GM18858 (cell line): ENCODE measurements at regions not wholly inside any gene's neighbourhood (a gene's known extent, or its start where the extent isn't known, plus 50 kb on each side); places are given as distances from the start of the nearest gene placed in this dataset.
"Not testable (repeated sequence)": the region's sequence is repeated elsewhere in the genome, so short reads cannot be mapped to it uniquely, and the experiment has no call there.

Experiments used
- ATAC-seq: cut with Tn5 transposase; IDR thresholded peaks from one replicate; pipeline ENCODE4 v1.9.1; 2021; ENCODE audit not compliant: unreplicated experiment

- no peak for ATAC-seq
Measured at GRCh38 chr14:71237556-71237955, 330.3 kb downstream of the PCNX1 start.

GRCh38 chr14:71238835-71239234 is 331.6 kb downstream of the PCNX1 start:
- ATAC-seq = no peak

GRCh38 chr14:71240171-71240570 is 332.9 kb downstream of the PCNX1 start:
- no peak for ATAC-seq

GRCh38 chr14:71240866-71241520 is 333.7 kb downstream of the PCNX1 start:
- ATAC-seq = no peak

- no peak for ATAC-seq
Measured at GRCh38 chr14:71242237-71242748, 335.0 kb downstream of the PCNX1 start.

GRCh38 chr14:71243697-71244096 is 336.4 kb downstream of the PCNX1 start:
- ATAC-seq = no peak

DNA sequence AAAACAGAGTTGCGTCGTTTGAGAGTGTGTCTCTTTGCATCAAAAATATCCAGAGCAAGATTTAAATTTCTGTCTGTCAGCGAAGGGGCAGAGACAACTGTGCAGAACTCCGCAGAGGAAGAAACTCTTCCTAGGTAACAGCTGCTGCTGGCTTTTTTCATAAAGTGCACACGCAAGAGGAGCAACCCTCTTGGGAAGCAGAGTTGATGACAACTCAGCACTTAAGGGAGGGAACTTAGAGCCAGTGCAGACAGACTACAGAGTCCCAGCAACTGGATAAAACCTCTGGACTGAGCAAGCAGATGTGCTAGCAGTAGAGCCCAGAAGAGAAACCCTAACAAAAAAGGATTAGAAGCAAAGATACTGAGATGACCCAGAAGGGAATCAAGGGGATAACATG is 337.1 kb downstream of the PCNX1 start:
- ATAC-seq = no peak

DNA sequence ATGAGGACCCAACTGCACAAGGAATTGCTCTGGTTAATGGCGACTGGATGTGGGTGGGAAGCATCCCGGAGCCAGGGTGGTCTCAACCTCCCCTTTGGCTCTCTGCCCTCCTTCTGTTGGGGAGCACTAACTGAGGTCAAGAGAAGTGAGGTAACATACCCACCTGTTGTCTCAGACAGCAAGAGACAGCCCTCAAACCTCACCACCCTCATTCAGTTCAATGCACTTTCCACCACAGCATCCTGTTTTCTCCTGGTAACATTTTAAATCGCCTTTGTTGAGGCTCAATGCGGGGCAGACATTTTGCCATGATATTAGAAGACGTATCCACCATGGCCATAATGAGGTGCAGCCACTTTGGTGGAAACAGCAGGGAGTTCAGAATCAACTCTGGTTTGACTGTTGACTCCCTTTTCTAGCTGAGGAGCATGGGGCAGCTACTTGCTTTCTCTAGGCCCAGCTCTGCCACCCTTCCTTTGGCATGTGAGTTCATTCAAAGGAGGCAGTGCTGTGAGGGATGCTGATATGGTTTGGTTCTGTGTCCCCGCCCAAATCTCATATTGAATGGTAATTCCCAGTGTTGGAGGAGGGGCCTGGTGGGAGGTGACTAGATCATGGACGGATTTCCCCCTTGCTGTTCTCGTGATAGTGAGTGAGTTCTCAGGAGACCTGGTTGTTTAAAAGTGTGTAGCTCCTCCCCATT is 338.6 kb downstream of the PCNX1 start:
- ATAC-seq = no peak

- ATAC-seq = no peak
Measured at GRCh38 chr14:71246539-71246938, 339.3 kb downstream of the PCNX1 start.

DNA sequence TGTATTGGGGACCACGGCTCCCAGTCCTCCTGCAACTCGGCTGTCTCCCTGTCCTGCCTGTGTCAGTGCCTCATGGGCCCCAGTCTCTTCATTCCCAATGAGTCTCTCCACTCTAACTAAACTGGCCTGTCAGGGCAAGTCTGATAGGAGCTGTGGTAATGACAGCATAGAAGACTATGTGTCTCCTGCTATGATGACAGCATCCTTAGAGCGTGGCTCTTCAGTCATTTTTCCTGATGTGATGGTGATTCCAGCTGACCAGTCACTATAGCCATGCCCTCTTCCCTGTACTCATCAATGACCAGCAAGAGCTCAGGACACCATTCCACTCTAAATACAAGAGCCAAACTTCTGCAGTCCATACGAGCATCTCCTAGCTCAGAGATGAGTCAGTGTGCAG is 339.8 kb downstream of the PCNX1 start:
- ATAC-seq = no peak

DNA sequence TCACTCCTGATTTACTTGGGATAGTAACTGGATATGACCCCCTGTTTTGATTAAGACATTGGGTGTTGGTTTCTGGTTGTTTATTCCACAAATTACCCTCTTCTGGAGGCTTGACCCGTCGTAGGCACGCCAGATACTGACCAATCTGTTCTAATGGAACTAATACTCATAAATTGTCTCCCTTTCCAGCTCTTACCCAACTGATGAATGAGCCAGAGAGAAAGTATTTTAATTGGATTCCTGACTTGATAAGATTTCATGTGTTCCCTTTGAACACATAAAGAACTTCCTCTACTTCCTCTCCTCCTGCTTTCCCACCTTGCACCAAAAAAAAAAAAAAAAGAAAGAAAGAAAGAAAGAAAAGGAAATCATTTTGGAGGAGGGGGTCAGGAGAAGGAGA is 340.9 kb downstream of the PCNX1 start:
- no peak for ATAC-seq

- no peak for ATAC-seq
Measured at GRCh38 chr14:71250347-71250746, 343.1 kb downstream of the PCNX1 start.

- no peak for ATAC-seq
Measured at GRCh38 chr14:71250791-71251190, 343.5 kb downstream of the PCNX1 start.

- ATAC-seq = not testable (repeated sequence)
Measured at GRCh38 chr14:71254091-71254719, 346.9 kb downstream of the PCNX1 start.

DNA sequence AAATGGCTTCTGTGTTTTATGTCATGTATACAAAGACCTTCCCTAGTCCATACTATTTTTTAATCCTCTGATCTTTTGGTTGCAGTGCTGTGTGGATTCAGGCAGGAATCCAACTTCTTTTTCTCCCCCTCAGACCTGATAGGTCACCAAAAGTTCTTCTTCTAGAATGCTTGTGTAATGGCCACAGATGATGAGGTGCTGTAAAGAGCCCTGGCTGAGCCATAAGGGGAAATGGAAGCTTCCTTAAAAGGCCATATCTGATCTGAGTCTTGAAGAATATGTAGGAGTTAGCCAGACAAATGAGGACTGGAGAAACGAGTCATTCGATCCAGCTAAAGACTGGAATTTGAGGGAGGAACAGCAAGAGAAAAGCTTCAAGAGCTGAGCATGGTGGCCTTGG is 353.9 kb downstream of the PCNX1 start:
- no peak for ATAC-seq

- no peak for ATAC-seq
Measured at GRCh38 chr14:71262441-71262840, 355.2 kb downstream of the PCNX1 start.

GRCh38 chr14:71264260-71264659 is 357.0 kb downstream of the PCNX1 start:
- ATAC-seq = no peak

DNA sequence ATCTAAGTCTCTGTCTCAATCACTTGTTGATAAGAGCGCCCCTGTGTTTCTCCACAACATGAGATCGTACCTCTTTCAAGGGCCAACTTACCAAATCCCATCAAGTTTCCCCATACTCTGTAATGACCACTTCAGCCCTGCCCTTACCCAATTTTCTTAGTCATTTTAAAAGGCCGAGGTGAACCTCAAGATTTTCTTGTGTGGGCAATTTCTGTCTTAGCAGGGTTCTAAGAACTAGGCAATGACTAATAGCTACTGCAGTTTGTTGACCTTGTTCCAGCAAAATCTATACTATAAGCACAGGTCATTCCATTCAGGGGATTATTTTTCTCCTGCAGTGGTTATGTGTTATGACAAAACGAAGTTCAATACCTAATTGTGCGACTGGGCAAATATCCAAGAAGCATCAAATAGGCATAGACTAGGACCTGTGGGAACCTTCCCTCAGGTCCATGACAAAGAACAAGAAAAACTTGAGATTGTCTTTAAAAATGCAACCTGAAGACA is 359.8 kb downstream of the PCNX1 start:
- peak; percentile 72 for ATAC-seq

DNA sequence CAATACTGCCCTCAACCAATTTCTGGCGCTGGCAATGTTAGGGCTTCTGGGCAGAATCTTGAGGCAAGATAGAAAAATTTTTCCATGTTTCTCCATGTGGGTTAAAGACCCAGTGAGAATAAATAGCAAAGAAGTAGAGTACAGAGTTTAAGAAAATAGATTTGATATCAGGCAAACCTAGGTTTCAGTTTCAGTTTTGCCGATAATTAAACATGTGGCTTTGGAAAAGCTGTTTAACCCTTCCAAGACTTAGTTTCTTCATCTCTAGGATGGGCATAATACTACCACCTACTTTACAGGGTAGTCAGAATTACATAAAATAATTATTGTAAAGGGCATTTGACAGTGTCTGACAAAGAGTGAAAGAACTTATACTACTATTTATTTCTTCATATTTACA is 360.4 kb downstream of the PCNX1 start:
- ATAC-seq = no peak

DNA sequence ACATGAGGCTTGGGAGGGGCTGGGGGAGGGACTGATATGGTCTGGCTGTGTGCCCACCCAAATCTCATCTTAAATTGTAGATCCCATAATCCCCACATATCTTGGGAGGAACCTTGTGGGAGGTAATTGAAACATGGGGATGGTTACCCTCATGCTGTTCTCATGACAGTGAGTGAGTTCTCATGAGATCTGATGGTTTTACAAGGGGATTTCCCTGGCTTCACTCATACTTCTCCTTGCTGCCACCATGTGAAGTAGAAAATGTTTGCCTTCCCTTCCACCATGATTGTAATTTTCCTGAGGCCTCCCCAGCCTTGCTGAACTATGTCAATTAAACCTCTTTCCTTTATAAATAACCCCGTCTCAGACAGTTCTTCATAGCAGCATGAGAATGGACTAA is 362.9 kb downstream of the PCNX1 start:
- ATAC-seq = no peak

DNA sequence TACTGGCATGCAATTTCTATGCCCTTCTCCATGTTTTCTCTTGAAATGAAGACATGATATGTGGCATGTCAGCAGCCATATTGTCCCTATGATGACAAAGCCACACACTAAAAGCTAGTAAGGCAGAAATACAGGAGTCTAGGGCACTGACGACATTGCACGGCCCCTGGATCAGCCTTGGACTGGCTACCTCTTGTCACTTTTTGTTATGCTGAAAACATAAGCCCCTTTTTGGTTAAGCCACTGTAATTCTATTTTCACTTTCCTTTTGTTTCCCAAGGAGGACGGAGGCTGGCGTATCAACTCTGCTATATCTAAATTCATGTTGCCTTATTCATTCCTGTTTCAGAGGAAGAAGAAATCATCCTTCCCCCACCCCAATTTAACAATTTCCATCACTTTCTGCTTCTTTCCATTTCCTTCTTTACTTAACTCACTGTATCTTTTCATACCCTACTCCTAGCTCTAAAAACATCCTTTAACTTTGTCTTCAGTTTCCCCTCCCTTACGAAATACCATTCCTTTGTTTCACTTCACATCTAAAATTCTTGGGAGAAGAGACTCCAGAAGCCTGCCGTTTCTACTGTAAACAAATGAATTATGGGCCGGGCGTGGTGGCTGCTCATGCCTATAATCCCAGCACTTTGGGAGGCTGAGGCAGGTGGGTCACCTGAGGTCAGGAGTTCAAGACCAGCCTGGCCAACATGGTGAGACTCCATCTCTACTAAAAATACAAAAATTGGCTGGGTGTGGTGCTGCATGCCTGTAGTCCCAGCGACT is 364.1 kb downstream of the PCNX1 start:
- ATAC-seq = no peak
